ENCODE measurements at regions not wholly inside any gene's neighbourhood (a gene's known extent, or its start where the extent isn't known, plus 50 kb on each side); places are given as distances from the start of the nearest gene placed in this dataset.
A peak's percentile ranks its signal among the peaks of the same experiment; 100 is the strongest.

DNA sequence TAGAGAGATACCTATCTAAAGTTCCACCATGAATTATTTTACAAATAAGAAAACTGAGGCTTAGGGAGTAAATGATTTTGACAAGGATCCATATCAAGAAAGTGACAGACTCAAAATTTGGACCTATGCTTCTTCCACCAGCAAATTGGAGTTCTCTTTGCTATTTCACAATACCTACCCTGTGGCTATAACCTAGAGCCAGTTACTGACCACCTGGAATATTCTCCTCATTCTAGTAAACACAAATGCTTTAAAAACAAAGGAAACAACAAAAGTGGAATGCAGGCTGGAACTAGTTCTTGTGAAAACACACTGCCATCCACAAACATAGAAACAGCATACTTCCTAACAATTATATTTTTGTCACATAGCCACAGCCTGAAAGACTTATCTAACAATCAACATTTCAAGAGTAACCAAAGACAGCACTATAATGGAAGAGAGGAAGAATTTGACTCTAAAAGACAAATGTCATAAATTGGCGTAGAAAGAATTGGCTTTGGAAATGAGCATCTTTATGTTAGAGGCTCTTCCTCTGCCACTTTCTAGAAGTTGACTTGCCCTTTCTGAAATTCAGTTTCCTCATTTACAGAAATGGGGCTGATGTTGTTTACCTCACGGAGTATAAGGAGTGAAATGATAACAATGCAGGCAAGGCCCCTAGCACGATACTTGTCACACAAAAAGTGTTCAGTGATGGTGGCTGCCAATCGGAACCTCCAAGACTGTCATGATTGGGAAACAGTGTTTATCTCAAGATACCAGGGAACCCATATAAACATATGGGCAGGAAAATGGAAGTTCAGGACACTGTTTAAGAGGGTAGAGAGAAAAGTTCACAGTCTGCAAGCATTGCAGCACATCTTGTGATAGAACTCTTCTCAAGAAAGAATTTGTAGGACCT lies 138.6 kb upstream of the LGR5 start:
- DNase-seq (ENCODE audit: low read depth): no peak
- no peak overlapping the region for H3K4me3 ChIP-seq (ENCODE audit: low read depth, low read length)
- TF ChIP-seq, protein P1, sequence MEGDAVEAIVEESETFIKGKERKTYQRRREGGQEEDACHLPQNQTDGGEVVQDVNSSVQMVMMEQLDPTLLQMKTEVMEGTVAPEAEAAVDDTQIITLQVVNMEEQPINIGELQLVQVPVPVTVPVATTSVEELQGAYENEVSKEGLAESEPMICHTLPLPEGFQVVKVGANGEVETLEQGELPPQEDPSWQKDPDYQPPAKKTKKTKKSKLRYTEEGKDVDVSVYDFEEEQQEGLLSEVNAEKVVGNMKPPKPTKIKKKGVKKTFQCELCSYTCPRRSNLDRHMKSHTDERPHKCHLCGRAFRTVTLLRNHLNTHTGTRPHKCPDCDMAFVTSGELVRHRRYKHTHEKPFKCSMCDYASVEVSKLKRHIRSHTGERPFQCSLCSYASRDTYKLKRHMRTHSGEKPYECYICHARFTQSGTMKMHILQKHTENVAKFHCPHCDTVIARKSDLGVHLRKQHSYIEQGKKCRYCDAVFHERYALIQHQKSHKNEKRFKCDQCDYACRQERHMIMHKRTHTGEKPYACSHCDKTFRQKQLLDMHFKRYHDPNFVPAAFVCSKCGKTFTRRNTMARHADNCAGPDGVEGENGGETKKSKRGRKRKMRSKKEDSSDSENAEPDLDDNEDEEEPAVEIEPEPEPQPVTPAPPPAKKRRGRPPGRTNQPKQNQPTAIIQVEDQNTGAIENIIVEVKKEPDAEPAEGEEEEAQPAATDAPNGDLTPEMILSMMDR (conservative IDR thresholded peaks at IDR 0.05; ENCODE audit: low read depth, low read length): no peak

DNA sequence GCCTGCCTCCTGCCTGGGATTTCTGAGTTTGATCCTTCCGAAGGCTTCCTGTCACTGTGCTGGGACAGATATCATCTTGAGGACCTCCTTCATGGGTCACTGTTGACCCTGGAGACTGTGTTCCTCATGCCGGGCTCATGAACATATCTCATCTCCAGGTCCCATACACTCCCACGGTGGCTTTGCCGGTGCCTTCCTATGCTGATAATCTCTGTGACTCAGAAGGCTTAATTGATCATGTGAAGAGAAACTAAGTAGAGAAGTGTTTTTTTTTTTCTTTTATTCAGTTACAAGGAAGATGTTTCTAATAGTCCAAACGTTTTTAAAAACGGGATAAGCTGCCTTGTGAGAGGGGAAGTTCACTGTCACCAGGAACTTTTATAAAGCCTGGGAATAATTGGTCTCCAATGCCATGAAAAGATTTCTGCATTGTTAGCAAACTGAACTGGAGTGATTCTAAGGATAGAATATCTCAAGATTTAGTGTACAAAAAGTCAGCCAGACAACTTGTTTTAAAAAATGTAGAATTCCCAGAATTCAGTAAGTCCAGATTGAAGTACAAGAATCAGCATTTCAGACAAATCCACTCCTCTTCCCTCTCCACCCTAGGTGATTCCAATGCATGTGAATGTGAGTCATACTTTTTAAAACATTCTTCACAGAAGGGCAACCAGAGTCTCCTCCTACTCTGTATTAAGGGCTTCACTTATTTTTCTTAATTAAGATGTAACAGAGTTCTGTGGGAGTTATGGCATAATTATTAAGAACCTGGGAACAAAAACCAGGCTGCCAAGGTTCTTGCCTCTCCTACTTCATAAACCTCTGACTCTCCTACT lies 139.8 kb upstream of the LGR5 start:
- DNase-seq (ENCODE audit: low read depth): peak; percentile 30
- TF ChIP-seq, protein P1 (conservative IDR thresholded peaks at IDR 0.05; ENCODE audit: low read depth, low read length): no peak
- H3K4me3 ChIP-seq (ENCODE audit: low read depth, low read length): no peak overlapping the region

DNA sequence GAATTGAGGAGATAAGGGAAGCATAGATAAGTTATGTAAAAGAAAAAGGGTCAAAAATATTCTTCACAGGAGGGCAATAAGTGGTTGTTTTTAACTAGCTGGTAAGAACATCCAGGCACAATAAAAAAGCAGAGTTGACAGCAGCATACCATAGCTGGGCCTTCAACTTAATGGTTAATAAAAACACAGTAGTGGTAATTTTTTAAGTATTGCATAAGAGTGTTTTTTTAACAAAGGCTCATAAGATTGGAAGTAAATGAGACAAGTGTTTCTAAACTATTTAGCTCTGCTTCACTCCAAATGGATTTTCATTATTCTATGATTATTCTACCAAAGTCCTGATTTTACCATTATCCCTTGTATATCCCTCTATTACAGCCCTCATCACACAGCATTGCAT lies 140.1 kb upstream of the TSPAN8 start:
- TF ChIP-seq, protein P1 (conservative IDR thresholded peaks at IDR 0.05; ENCODE audit: low read depth, low read length): no peak
- DNase-seq (ENCODE audit: low read depth): no peak
- no peak overlapping the region for H3K4me3 ChIP-seq (ENCODE audit: low read depth, low read length)

DNA sequence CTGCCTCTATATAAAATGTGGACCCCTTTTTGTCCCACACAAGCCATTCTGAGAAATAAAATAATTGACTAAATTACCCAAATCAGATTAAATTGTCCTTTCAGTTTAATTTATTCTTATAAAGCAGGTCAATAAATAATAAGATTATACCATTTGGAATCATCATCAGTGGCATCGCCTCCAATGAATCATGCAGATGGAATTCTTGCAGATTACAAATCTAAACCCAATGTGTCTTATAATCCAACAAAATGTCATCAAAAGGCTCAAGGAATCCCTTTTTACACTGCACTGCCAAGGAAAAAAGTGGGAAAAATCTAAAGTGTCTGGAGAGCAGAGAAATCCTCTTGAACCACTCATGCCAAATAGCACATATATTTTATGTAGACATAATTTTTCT lies 138.2 kb upstream of the TSPAN8 start:
- H3K4me3 ChIP-seq (ENCODE audit: low read depth, low read length): no peak overlapping the region
- TF ChIP-seq, protein P1 (conservative IDR thresholded peaks at IDR 0.05; ENCODE audit: low read depth, low read length): no peak
- no peak for DNase-seq (ENCODE audit: low read depth)

DNA sequence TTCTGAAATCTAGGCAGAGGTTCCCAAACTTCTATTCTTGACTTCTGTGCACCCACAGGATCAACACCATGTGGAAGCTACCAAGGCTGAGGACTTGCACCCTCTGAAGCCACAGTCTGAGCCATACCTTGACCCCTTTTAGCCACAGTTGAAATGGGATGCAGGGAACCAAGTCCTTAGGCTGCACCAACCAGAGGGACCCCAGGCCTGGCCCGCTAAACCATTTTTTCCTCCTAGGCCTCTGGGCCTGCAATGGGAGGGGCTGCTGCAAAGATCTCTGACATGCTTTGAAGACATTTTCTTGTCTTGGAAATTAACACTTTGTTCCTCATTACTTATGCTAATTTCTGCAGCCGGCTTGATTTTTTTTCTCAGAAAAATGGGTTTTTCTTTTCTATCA lies 133.9 kb upstream of the TSPAN8 start:
- TF ChIP-seq, protein P1 (conservative IDR thresholded peaks at IDR 0.05; ENCODE audit: low read depth, low read length): no peak
- DNase-seq (ENCODE audit: low read depth): no peak
- H3K4me3 ChIP-seq (ENCODE audit: low read depth, low read length): no peak overlapping the region

DNA sequence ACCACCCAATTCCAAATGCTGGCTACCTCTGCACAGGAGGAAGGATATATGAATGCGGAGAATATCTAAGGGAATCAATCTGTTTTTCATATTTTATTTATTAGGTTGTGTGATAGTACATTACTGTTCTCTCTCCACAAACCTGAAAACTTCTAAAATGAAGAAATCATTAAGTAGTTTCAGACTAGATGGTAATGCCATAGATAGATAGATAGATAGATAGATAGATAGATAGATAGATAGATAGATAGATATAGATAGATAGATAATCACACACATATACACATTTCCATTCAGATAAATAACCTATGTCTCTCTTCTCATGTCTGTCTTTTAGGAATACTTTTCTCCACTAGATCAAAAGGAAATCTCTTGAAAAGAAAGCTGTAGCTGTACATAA lies 126.1 kb upstream of the TSPAN8 start:
- H3K4me3 ChIP-seq (ENCODE audit: low read depth, low read length): no peak overlapping the region
- DNase-seq (ENCODE audit: low read depth): no peak
- TF ChIP-seq, protein P1 (conservative IDR thresholded peaks at IDR 0.05; ENCODE audit: low read depth, low read length): no peak
